Inflammatory macrophage treated with lipopolysaccharide for 1 hour (primary cell): ENCODE measurements at regions not wholly inside any gene's neighbourhood (a gene's known extent, or its start where the extent isn't known, plus 50 kb on each side); places are given as distances from the start of the nearest gene placed in this dataset.
"Not testable (repeated sequence)": the region's sequence is repeated elsewhere in the genome, so short reads cannot be mapped to it uniquely, and the experiment has no call there.

Experiments used
- DNase-seq, 2 donors: peaks; one replicate each; pipeline ENCODE4 v3.0.0-alpha.2; 2020 to 2022

DNA sequence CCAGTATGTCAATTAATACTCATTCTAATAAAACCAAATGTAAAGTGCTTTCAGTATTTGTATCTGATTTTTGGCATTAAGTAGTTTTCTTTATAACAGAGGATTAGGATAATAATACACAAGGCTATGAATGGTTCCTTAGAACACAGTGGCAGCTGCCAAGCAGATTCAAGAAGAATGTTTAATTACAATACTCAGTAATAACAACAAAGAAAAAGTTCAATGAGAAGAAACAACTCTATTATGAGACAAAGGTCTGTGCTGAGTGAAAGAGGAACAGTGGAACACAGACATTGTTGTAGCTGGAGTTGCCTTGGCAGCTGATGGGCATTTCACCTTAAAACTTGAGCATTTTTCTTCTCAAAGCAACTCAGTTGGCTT lies 502.6 kb upstream of the NR3C2 start:
- DNase-seq, result no peak

DNA sequence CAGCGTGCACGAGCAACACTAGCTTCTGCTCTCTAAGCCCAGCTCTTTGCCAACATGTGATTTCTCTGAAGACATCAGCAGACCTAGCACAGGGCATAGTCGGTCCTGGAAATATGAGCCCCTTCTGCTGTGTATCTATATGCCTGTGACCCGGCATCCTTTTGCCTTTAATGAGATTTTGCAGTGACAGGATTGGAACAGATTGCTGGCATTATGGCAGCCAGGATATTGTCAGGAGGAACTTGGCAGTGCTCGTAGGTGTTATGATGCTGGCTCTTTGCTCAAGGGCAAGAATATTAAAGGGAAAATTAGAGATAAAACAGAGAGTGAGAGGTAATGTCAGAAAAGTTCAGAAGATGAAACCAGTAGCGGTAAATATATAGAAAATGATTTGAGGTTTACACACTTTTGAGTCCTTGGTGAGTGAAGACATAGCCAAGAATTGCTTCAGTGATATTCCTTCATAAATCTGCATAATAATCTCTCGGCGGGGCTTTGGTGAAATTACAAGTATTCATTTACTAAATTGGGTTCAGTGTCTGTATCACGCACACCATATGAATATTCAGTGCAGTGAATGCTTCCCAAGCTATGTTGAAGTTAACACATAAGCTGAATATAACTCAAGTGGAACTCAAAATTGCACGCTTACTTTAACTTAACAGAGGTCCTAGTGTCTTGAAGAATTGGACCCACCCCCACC lies 502.1 kb upstream of the NR3C2 start:
- no peak for DNase-seq

DNA sequence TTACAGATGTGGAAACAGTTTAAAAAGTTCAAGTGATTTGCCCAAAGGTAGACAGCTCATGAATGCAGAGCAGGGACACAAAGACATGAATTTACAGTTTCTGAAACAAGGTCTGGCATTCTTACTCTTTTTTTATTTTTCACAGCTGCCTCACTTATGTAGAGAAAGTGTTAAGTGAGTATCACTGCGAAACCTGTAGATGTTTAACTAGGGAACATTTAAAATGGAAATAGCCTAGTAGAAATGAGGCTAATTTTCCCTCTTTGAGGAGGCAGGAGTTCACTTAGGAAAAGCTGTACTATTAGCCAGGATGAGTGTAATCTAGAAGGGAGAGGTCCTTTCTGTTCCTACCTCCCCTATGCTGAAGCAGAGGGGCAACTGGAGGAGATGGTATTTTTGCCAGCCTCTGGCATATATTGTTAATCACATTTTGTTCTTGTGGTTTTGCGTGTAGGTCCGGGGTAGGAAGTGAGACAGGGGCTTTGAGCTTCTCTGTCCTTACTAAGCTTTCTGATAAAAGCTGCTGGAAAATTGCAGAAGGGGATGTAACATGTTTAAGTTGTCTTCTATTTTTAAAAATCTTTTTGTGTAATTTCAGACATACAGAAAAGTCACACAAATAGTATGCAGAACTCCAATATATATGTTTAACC lies 492.8 kb upstream of the NR3C2 start:
- DNase-seq, result no peak

DNA sequence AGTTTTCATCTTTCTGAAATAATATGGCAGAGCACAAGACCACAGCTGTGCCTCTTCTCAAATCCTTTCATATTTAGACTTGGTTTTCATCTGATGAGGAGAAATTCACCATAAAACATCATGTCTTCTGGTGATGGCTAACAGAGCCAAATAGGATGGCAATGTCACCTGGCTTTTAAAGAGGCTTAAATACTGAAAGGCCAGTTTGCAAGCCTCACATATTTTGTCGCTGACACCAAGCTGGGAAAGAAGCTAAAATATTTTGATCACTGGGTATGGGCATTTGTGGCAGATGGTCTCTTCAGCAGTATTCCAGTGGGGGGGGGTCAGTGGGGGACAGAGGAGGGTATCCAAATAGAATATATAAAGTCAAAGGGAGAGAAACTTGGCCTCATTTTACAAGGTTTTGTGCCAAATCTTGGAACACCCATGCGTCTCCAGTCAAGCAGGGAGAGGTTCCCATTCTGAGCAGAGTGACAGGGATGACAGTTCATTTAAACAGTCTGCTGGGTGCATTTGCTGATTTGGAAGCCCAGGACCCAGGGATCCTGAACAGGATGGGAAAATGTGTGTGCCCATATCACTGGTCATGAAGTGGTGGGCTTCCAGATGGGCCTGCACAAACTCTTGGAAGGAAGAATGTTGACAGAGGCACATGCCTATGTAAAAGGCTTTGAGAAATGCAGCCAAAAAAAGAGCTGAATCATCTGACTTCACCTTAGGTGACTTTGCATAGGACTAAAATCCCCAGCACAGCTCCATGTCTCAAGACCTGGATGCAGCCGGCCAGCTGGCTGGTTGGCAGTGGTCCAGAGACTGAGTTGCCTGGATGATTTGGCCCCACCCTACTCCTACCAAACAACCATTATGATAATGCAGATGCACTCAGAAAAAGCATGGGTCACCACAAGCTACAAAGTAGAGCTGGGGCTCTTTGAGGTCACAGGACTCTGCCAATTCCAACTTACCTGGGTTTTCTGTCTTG lies 484.4 kb upstream of the NR3C2 start:
- no peak for DNase-seq

DNA sequence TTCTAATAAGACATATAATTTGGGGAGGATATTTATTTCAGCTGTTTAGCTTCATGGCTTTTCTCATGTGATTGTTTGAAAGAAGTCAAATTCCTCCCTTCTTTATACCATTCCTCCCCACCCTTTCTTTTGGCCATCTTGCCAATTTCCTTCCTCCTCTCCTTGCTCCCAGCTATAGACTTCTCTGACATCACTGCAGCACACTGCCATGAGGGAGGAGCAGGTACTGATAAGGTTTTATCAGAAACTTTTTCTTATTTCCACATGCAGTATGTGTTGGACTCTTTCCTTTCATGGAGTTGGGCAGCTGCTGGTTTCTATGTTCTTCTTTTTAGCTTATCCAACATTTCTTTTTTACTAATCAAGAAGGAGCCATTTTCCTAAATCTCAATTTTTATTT lies 481.7 kb upstream of the NR3C2 start:
- no peak for DNase-seq

DNA sequence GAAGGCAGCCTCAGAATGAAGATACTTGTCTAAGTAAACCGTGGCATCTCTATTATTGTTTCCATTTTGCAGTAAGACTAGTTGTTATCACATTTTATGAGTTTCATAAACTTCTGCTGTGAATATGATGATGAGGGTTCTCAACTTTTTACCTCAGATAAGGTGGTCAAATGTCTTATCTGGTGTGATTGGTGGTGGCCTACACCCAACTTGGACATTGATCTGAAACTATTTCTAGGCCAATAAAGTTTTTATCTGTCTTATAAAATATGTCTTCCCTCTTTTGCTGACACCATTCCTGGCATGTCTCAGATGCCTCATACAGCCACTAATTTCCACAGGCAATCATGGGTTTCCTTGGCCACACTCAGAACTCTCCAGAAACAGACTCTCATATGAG lies 480.3 kb upstream of the NR3C2 start:
- no peak for DNase-seq

DNA sequence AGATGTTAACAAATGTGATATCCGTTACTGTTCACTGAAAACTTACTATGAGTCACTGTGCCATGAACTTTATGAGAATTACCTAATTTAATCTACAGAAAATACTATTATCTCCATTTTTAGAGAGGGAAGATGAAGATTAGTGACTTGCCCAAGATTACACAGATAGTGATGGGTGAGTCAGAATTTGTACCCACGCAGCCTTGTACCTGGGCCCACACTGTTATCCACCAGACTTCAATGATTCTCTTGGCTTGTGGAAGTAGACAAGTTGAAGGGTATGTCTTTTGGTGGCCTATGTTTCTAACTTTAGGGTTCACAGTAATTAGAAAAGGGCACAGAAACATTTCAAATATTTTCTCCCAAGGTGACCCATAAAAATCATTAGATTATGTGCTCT lies 472.5 kb upstream of the NR3C2 start:
- DNase-seq, result no peak

DNA sequence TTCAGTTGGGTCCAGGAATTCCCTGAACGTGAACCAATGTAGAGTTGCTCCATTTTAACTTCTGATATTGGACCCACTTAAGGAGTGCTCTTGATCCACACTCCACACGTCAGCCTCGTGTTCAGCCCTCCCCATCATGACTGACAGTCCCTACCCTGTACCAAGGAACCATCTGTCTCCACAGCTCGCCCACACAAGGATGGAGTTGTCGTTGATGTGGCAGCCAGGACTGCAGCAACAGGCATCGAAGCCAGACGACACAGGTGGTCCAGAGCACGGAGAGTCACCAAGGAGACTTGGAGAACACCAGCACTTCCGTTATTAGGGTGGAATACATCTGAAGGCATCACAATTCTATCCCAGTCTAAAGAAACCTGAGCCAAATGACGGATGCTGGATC lies 472.1 kb upstream of the NR3C2 start:
- no peak for DNase-seq

DNA sequence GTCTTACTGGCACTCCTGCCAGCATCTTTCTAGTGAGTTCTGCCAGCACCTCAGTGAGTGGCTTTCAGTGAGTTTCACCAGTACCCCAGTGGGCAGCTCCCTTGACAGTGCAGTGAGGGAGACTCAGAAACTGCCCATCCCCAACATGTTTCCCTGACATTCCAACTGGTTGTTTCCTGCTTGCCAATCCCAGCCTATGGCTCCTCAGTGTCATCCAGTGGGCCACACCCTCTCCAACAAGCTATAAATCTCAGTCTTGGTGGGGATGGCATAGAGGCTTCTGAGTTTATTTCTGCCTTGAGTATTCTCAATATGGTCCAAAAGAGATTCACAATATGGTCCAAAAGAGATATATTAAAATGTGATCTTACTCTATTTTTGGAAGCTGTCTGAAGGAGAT lies 461.2 kb upstream of the NR3C2 start:
- DNase-seq, result no peak

DNA sequence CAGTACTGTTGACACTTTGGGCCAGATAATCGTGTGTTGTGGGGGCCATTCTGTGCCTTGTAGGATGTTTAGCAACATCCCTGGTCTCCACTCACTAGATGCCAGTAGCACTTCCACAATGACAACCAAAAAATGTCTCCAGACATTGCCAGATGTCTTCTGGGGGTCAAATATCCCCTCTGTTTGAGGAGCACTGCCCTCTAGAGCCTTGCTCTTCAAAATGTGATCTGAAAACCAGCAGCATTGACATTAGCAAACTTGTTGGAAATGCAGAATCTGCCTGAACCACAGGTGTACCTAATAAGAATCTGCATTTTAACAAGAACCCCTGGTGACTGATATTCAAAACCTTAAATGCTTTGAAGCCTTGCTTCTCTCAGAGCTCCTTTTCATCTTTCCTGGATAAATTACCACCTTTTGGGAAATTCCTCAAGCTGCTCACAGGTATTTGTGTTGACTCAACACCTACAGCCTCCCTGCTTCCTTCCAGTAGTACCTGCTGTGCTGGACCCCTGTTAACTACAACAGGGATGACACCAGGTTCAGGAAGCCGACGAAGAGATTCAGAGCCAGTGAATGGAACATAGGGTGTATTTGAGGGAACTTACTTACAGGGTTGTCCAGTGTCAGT lies 459.0 kb upstream of the NR3C2 start:
- DNase-seq, result no peak

DNA sequence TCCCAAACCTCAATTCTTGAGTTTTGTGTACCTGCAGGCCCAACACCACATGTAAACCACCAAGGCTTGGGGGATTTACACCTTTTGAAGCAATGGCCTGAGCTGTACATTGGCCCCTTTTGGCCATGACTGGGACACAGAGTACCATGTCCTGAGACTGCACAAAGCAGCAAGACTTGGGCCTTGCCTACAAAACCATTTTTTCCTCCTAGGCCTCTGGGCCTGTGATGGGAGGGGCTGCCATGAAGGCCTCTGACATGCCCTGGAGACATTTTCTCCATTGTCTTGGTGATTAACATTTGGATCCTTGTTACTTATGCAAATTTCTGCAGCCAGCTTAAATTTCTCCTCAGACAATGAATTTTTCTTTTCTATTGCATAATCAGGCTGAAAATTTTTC lies 455.9 kb upstream of the NR3C2 start:
- not testable (repeated sequence) for DNase-seq

DNA sequence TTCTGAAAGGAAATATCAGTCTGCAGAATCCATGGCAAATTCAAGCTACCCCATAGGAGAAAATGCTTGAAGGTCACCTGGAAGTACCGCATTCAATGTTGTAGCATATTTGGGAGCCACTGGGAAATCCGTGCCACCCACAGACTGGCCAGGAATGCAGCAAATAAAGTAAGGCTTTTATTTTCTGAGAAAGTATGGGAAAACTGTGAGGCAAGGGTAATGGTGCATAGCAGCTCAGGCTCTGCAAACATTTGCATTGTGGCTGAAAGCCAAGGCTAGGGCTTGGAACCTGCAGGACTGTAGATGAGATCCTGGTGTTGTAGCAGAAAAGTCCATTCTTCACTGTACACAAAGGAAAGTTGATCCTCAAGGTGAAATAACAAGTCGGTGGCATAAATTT lies 450.9 kb upstream of the NR3C2 start:
- DNase-seq, result no peak

DNA sequence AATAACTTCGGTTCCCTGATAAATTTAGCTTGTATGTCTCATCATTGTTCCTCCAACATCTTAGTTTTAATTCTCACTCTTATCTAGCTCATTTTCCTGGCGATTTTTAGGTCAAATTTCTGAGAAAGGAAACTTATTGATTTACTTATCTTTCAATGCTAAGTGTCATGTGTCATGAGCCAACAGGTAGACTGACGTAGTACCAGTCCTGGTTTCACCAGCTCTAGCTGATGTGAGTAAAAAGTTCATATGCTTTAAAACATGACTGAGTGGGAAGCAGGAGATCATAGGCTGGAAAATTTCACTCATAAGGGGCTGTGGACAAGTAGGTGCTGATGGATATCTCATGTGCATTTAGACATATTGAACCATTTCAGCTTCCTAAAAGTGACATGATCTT lies 441.7 kb upstream of the NR3C2 start:
- no peak for DNase-seq

DNA sequence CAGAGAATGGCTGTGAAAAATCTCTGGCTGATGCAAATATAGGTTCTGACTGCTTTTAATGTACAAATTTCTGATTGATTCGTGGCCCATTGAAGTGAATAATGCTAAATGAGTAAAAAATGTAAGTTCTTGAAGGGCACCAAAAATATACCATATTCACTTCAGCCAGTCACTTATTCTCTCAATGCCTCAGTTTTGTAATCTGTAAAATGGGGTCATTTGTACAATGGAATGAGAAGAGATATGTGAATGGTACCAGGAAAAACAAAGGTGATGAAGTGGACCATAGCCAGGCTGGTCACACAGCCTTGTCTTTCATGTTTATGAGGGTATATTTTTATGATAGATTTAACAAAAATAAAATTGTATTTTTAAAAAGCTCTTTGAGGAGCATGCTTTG lies 441.2 kb upstream of the NR3C2 start:
- no peak for DNase-seq

DNA sequence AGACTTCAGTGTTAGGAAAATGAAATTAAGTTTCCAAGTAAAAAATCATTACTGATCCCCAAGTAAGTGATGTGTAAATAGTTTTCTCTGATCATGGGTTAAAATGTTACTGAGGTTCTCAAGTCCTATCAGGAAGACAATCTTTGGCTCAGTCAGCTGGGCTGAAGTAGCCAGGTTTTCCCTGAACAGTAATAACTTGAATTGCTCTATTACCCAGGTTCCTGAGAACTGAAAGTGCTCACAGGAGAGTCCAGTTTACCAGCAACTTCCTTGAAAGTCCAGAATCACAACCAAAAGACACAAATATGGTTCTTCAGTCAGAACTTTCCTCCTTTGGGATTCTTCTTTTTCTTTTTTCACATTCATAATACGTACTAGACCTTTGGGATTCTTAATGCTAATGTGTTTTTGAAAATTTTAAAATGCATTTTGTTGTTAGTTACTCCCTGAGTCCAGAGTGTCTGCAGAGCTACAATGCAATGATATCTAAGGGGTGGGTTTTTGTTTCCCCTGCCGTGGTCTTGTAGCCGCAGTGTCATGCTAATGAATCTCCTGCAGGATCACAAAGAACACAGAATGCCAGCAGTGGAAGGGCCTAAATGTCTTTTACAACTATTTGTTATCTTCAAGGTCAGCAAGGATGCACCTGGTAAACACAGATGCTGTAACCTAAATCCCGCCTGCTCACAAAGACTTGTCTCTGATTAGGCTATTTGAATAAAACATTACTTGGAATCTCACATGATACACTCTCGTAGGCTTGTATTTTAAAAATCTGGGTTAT lies 439.8 kb upstream of the NR3C2 start:
- no peak for DNase-seq

DNA sequence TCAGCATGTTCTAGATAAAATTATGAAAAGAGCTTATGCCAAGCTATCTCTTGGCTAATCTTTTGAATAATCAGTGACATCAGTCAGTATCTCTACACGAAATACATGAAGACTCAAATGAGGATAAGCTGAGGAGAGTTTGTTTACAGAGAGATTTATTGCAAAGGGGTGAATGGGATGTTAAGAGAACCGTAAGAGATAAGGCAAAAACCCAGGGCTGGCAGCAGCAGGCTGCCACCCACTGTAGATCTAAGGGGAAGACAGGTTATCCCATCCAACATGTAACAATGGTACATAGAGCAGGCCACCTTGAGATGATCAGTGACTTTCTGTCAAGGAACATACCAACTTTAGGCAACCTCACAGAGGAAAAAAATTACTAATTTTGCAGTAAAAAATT lies 432.1 kb upstream of the NR3C2 start:
- DNase-seq, result no peak

DNA sequence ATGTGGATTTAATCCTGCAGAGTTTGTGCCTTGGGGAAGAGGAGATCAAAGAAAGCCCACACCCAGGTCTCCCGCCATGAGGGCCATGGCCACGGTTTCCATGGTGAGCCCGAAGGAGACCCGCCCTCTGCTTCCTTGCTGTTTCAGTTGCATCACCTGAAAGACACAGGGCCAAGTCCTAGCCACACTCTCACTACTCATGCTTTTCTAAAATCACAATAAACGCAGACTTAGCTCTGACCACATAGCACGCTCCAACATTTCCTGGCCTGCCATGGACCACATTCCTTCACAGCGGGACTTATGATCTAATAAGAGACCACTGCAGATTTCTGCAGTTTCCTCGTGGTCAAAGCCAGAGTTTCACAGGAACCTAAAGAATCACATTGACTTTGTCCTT lies 426.0 kb upstream of the NR3C2 start:
- DNase-seq, result no peak

DNA sequence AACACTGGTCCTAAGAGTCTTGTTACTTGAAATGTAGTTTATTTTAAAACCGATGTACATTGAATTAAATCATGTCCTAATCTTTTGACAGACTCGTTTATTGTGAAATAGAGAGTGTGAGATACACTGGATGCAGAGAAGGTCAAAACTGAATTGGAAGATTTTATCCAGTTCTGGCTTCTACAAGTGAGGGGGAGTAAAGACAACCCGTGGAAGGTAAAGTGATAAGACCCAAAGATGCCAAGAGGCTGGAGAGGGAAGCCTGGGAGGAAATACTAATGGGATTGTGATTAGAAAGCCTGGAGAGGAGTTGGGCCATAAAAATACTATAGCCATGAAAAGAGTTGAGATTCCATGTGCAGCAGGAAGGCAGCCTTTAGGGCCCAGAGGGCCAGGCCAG lies 424.5 kb upstream of the NR3C2 start:
- no peak for DNase-seq

DNA sequence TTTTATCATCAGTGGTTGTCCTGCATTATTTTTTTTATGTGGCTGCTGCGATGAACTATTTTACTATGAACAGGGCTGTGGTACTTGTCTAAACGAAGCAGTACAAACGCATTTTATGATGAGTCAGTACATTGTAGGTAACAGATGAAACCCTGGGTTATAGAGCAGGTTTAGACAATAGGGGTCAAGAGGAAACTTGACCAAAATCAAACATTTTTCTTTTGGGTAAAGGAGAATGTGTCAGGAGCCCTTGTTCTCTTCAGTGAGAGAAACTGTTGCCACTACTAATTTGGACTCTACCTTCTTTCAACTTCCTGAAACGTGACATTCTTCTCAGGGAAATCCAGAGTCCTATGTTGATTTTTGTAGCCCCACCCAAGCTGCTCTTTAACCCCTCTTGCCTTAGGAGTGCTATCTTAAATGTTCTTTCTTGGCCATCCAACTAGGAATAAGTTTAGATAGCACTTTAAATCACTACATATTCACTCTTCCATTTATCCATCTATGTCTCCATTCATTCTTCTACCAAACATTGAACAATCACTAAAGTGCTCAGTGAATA lies 415.8 kb upstream of the NR3C2 start:
- DNase-seq, result no peak

DNA sequence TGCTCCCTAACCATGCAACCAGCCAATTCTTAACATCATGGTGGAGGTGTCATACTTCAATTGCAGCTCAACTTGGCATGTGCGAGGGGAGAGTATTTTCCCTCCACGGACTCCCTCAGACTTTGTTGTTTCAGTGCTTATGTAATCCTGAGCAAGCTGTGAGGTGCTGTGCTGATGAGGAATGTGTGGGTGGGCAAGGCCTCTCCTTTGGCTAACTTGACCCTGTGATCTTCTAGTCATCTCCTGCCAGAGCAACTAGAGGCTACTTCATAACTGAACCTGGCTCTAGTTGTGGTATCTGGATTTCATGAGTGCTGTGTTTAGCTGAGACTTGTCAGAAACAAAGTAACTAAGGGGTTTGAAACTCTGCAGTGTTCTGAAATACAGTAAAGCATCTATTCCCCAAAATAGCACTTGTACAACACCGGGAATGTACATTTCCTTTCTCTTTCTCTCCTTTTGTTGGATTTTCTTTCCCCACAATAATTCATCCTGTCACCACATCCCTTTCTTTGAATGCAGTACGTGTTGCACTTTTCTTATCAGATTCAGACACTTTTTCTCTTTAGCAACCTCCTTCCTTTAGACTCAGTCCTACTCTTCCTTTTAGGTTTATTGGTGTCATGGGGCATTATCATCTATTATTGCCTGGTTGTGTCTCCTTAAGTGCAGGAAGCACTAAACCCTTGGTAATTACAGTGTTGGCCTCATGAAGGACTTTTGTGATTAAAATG lies 415.2 kb upstream of the NR3C2 start:
- DNase-seq, result no peak

DNA sequence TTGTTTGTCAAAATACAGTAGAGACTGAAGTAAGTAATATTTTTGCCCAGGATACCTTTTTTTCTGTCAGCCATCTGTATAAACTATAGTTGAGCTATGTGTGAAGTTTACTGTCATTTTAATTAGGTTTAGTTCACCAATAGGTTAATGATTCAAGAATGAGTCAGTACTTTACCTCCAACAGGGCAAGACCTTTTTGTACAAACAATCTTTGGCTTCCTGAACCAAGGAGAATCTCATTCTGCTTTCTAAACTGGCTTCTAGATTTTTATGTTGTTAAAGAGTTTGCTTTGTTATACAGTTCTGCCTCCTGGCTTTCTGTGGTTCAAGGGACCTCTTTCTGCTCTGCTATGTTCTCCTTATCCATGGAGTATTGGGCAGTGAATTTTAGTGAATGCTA lies 412.0 kb upstream of the NR3C2 start:
- DNase-seq, result no peak
